HG03139 (cell line): ENCODE measurements at regions not wholly inside any gene's neighbourhood (a gene's known extent, or its start where the extent isn't known, plus 50 kb on each side); places are given as distances from the start of the nearest gene placed in this dataset.

ENCODE experiments used
- ATAC-seq: cut with Tn5 transposase; IDR thresholded peaks from one replicate; pipeline ENCODE4 v1.9.1; 2021; ENCODE audit not compliant: unreplicated experiment

GRCh38 chr11:128198216-128198772 is 389.1 kb downstream of the ETS1 start:
- no peak for ATAC-seq

GRCh38 chr11:128196235-128196634 is 391.1 kb downstream of the ETS1 start:
- ATAC-seq: no peak

GRCh38 chr11:128195756-128196155 is 391.6 kb downstream of the ETS1 start:
- ATAC-seq: no peak

GRCh38 chr11:128195057-128195751 is 392.2 kb downstream of the ETS1 start:
- no peak for ATAC-seq

GRCh38 chr11:128194216-128194615 is 393.1 kb downstream of the ETS1 start:
- ATAC-seq: no peak

- no peak for ATAC-seq
Measured at GRCh38 chr11:128193615-128194014, 393.7 kb downstream of the ETS1 start.

- no peak for ATAC-seq
Measured at GRCh38 chr11:128190312-128190711, 397.0 kb downstream of the ETS1 start.

GRCh38 chr11:128189823-128190222 is 397.5 kb downstream of the ETS1 start:
- no peak for ATAC-seq

GRCh38 chr11:128188346-128189004 is 398.9 kb downstream of the ETS1 start:
- ATAC-seq: no peak

GRCh38 chr11:128187835-128188234 is 399.5 kb downstream of the ETS1 start:
- no peak for ATAC-seq

- ATAC-seq: no peak
Measured at GRCh38 chr11:128187377-128187776, 400.0 kb downstream of the ETS1 start.

GRCh38 chr11:128184981-128185380 is 402.4 kb downstream of the ETS1 start:
- no peak for ATAC-seq

- ATAC-seq: no peak
Measured at GRCh38 chr11:128182844-128183243, 404.5 kb downstream of the ETS1 start.

- no peak for ATAC-seq
Measured at GRCh38 chr11:128181984-128182383, 405.4 kb downstream of the ETS1 start.

GRCh38 chr11:128181088-128181480 is 406.3 kb downstream of the ETS1 start:
- no peak for ATAC-seq

- ATAC-seq: no peak
Measured at GRCh38 chr11:128180441-128181087, 406.8 kb downstream of the ETS1 start.

- ATAC-seq: no peak
Measured at GRCh38 chr11:128179512-128179911, 407.8 kb downstream of the ETS1 start.

GRCh38 chr11:128179039-128179438 is 408.3 kb downstream of the ETS1 start:
- no peak for ATAC-seq

- no peak for ATAC-seq
Measured at GRCh38 chr11:128174465-128175291, 412.7 kb downstream of the ETS1 start.

- ATAC-seq: peak; percentile 73
Measured at GRCh38 chr11:128172046-128172878, 415.1 kb downstream of the ETS1 start.
